Liver (tissue), 3 donors: ENCODE measurements at regions not wholly inside any gene's neighbourhood (a gene's known extent, or its start where the extent isn't known, plus 50 kb on each side); places are given as distances from the start of the nearest gene placed in this dataset.

Experiments
- TAF1 ChIP-seq: conservative IDR thresholded peaks from 2 replicates; pipeline ENCODE4 v1.6.1; 2016; ENCODE audit warnings: antibody characterized with exemption, mild to moderate bottlenecking
- TF ChIP-seq, protein P1 (sequence below): fragments of 150-350 bp; IDR thresholded peaks from 2 replicates; pipeline ENCODE4 v1.5.1; 2017; ENCODE audit warnings: improper control_type of control experiment, low read depth, low read length; ENCODE audit not compliant: missing input control
- donor health status: healthy.
- donor health status: healthy.

DNA sequence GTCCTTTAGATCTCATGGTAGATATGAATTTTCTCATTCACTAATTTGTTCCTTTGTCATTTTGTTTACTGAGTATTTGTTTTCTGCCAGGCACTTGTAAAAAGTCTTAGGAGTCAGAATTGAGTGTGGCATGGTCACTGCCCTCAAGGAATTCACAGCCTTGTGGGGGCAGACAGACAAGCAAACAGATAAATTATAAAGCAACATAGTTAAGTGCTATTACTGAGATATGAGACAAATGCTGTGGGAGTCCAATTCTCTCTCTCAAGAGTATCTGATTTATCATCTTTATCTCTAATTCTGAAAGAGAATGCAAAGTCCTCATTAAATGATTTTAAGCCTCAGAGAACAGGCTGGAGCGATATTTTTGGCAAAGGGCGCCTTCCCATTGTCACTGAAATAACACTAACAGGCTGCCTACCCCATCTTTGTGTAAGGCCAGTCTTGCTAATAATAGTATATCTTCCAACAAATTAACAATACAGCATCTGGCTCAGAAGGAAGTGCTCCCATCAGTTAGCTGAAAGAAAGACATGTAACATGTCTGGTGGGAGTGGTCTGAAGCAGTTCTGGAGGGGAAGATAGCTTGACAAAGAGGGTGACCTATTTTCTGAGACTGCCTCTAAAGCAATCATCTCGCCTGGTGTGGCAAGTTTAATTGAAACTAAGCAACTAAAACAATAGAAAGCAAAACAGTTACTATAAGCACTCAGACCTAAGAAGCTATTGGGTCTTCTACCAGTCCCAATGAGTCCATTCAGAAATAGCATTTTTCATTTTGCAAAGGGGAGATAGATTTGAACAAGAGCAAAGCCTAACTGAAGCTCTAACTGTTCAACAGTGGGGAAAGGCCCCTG is 61.5 kb upstream of the AMOT start:
- TF ChIP-seq, protein P1, sequence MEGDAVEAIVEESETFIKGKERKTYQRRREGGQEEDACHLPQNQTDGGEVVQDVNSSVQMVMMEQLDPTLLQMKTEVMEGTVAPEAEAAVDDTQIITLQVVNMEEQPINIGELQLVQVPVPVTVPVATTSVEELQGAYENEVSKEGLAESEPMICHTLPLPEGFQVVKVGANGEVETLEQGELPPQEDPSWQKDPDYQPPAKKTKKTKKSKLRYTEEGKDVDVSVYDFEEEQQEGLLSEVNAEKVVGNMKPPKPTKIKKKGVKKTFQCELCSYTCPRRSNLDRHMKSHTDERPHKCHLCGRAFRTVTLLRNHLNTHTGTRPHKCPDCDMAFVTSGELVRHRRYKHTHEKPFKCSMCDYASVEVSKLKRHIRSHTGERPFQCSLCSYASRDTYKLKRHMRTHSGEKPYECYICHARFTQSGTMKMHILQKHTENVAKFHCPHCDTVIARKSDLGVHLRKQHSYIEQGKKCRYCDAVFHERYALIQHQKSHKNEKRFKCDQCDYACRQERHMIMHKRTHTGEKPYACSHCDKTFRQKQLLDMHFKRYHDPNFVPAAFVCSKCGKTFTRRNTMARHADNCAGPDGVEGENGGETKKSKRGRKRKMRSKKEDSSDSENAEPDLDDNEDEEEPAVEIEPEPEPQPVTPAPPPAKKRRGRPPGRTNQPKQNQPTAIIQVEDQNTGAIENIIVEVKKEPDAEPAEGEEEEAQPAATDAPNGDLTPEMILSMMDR, result no peak
- TF ChIP-seq TAF1, result no peak
